ENCODE measurements at regions not wholly inside any gene's neighbourhood (a gene's known extent, or its start where the extent isn't known, plus 50 kb on each side); places are given as distances from the start of the nearest gene placed in this dataset.

- H3K79me2 ChIP-seq (replicated peaks; ENCODE audit: insufficient read depth) = no peaks in the 10 kb centered on the region
- Mint-ChIP-seq H3K36me3 (ENCODE audit: low read depth) (no peaks in the 10 kb centered on the region), H3K27me3 (ENCODE audit: insufficient read depth, low read depth, poor library complexity) (peaks cover 2% of the 10 kb centered on the region), H3K4me1 (peaks cover 13% of the 10 kb centered on the region), H3K4me3 (no peak overlapping the region), H3K27ac (no peak overlapping the region), H3K9me3 (no peaks in the 10 kb centered on the region)
- H3K27me3 ChIP-seq (ENCODE audit: insufficient read depth) = no peaks in the 10 kb centered on the region
- H3K4me3 ChIP-seq = no peak overlapping the region
- no peak for DNase-seq (ENCODE audit: low spot score)
- H3K4me1 ChIP-seq (ENCODE audit: insufficient read depth) = peaks cover 3% of the 10 kb centered on the region; the same call in 1 of the 2 replicates
- no peak overlapping the region for H2AFZ ChIP-seq
- no peak overlapping the region for H3K4me2 ChIP-seq
- no peak overlapping the region for H3K27ac ChIP-seq (ENCODE audit: low read depth)
- no peaks in the 10 kb centered on the region for H3K36me3 ChIP-seq (ENCODE audit: insufficient read depth)
- ATAC-seq = no peak
- H4K20me1 ChIP-seq (replicated peaks; ENCODE audit: insufficient read depth) = no peaks in the 10 kb centered on the region
- H3K9me2 ChIP-seq (ENCODE audit: insufficient read depth) = no peaks in the 10 kb centered on the region; the same call in 1 of the 2 replicates
- H3F3A ChIP-seq (replicated peaks; ENCODE audit: low read depth) = no peaks in the 10 kb centered on the region
- TF ChIP-seq POLR2AphosphoS5 (IDR thresholded peaks at IDR 0.05; ENCODE audit: low read depth) = no peak
- no peak for TF ChIP-seq ZNF114 (CRISPR knock-in tag; IDR thresholded peaks at IDR 0.05)
- TF ChIP-seq ZNF331 (CRISPR knock-in tag; IDR thresholded peaks at IDR 0.05; ENCODE audit: low read depth) = no peak
- no peak for TF ChIP-seq ZNF462 (CRISPR knock-in tag; IDR thresholded peaks at IDR 0.05)
- TF ChIP-seq REST (IDR thresholded peaks at IDR 0.05; ENCODE audit: unreplicated experiment) = no peak
- no peak for TF ChIP-seq EZH2 (IDR thresholded peaks at IDR 0.05; ENCODE audit: low read depth, unreplicated experiment)
- no peak for TF ChIP-seq NANOG (IDR thresholded peaks at IDR 0.05; ENCODE audit: borderline replicate concordance)
- no peak for TF ChIP-seq STAT1 (IDR thresholded peaks at IDR 0.05; ENCODE audit: unreplicated experiment)
- TF ChIP-seq CREB1 (CRISPR knock-in tag; IDR thresholded peaks at IDR 0.05; ENCODE audit: low read depth) = no peak
- TF ChIP-seq CTCF (conservative IDR thresholded peaks at IDR 0.05; ENCODE audit: low read depth in 2 of 2) = no peak
- no peak for TF ChIP-seq EZH2phosphoT487 (IDR thresholded peaks at IDR 0.05; ENCODE audit: unreplicated experiment)
Measured at GRCh38 chr10:113234481-113234880, 284.4 kb downstream of the TCF7L2 start.
